ENCODE measurements at regions not wholly inside any gene's neighbourhood (a gene's known extent, or its start where the extent isn't known, plus 50 kb on each side); places are given as distances from the start of the nearest gene placed in this dataset.

- H4K20me1 ChIP-seq (ENCODE audit: control insufficient read depth, insufficient read depth, insufficient read length), result no peaks in the 10 kb centered on the region
- H2AK5ac ChIP-seq (ENCODE audit: insufficient read length, low read length), result no peak overlapping the region
- H4K91ac ChIP-seq (ENCODE audit: insufficient read length, low read depth, low read length), result no peak overlapping the region
- H3K36me3 Mint-ChIP-seq (ENCODE audit: insufficient read depth in 1 of 3, low read depth in 3 of 3), result peaks cover 6 to 14% (median 10%) of the 10 kb centered on the region in 3 experiments
- no peak overlapping the region for H4K8ac ChIP-seq (replicated peaks; ENCODE audit: insufficient read length, low read depth, low read length)
- H2BK15ac ChIP-seq (ENCODE audit: low read depth, low read length), result no peak overlapping the region
- H4K5ac ChIP-seq (ENCODE audit: insufficient read length, low read depth, low read length), result no peak overlapping the region
- no peak overlapping the region for H2BK12ac ChIP-seq (ENCODE audit: insufficient read length, low read depth, low read length)
- peaks cover 18% of the 10 kb centered on the region for H3K9me3 ChIP-seq (ENCODE audit: control insufficient read depth, low read depth, low read length)
- no peak overlapping the region for H3T11ph ChIP-seq (ENCODE audit: low read length)
- peaks cover 17 to 18% of the 10 kb centered on the region in 2 experiments for H3K9me3 Mint-ChIP-seq
- H2BK20ac ChIP-seq (ENCODE audit: low read depth, low read length, poor library complexity, severe bottlenecking), result no peak overlapping the region
- H3K27me3 Mint-ChIP-seq (ENCODE audit: low read depth), result no peaks in the 10 kb centered on the region; the same call in 1 of the 2 replicates
- no peak overlapping the region for H3K18ac ChIP-seq (ENCODE audit: insufficient read length, low read depth, low read length)
- H2AFZ ChIP-seq (ENCODE audit: low read length), result no peak overlapping the region
- H3K4me2 ChIP-seq (ENCODE audit: insufficient read depth, insufficient read length, low read length), result no peak overlapping the region
- no peak overlapping the region for H3K23ac ChIP-seq (ENCODE audit: insufficient read length, low read depth, low read length)
- no peak overlapping the region for H3K4ac ChIP-seq (ENCODE audit: low read depth, low read length)
- H3K79me1 ChIP-seq (ENCODE audit: insufficient read depth, low read depth, low read length, poor library complexity, severe bottlenecking), result no peaks in the 10 kb centered on the region
- no peak overlapping the region for H3K9ac ChIP-seq (ENCODE audit: extremely low read depth, insufficient read length, low read length)
- no peak overlapping the region for H3K27ac Mint-ChIP-seq
- no peaks in the 10 kb centered on the region for H3K4me1 ChIP-seq (ENCODE audit: insufficient read depth, low read length)
- no peak overlapping the region for H3K14ac ChIP-seq (ENCODE audit: insufficient read depth, low read length)
- WGBS (ENCODE audit: extremely low coverage, insufficient read length, low lambda C conversion rate), result no CpG with 5 or more reads among the region's 2 CpGs
- TF ChIP-seq, protein P1, sequence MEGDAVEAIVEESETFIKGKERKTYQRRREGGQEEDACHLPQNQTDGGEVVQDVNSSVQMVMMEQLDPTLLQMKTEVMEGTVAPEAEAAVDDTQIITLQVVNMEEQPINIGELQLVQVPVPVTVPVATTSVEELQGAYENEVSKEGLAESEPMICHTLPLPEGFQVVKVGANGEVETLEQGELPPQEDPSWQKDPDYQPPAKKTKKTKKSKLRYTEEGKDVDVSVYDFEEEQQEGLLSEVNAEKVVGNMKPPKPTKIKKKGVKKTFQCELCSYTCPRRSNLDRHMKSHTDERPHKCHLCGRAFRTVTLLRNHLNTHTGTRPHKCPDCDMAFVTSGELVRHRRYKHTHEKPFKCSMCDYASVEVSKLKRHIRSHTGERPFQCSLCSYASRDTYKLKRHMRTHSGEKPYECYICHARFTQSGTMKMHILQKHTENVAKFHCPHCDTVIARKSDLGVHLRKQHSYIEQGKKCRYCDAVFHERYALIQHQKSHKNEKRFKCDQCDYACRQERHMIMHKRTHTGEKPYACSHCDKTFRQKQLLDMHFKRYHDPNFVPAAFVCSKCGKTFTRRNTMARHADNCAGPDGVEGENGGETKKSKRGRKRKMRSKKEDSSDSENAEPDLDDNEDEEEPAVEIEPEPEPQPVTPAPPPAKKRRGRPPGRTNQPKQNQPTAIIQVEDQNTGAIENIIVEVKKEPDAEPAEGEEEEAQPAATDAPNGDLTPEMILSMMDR (conservative IDR thresholded peaks at IDR 0.05), result no peak
- no peak overlapping the region for H3K27ac ChIP-seq (ENCODE audit: insufficient read length, low read depth, low read length)
- no peaks in the 10 kb centered on the region for H3K23me2 ChIP-seq (ENCODE audit: insufficient read length, low read depth, low read length, poor library complexity, severe bottlenecking)
- H2BK5ac ChIP-seq (ENCODE audit: insufficient read length, low read length), result no peak overlapping the region
- no peaks in the 10 kb centered on the region for H3K27me3 ChIP-seq (ENCODE audit: insufficient read depth, low read length)
- no peaks in the 10 kb centered on the region for H3K4me1 Mint-ChIP-seq
- DNase-seq, result no peak
- H3K79me2 ChIP-seq (ENCODE audit: insufficient read depth, low read length), result no peaks in the 10 kb centered on the region
- no peak overlapping the region for H3K4me3 Mint-ChIP-seq
- H2BK120ac ChIP-seq (ENCODE audit: low read depth, low read length, poor library complexity, severe bottlenecking), result no peak overlapping the region
- H3K56ac ChIP-seq (ENCODE audit: insufficient read length, low read depth, low read length), result no peak overlapping the region
Observed at GRCh38 chr1:61563611-61564010, 161.3 kb downstream of the TM2D1 start.

Data from H9 (cell line).